GM23338 (cell line): ENCODE measurements at regions not wholly inside any gene's neighbourhood (a gene's known extent, or its start where the extent isn't known, plus 50 kb on each side); places are given as distances from the start of the nearest gene placed in this dataset.

Experiments used
- ATAC-seq: fragments of 200-7000 bp; cut with Tn5 transposase; 3 replicates; pipeline ENCODE4 v1.9.1; 2020
- DNase-seq: peaks from one replicate; pipeline ENCODE4 v3.0.0-alpha.2; 2015; ENCODE audit warnings: low spot score
- H2AFZ ChIP-seq: fragments of 200-600 bp; sonication (generic); 2 replicates; pipeline ENCODE4 v1.8.0; 2016; ENCODE audit warnings: antibody characterized with exemption, mild to moderate bottlenecking, moderate library complexity
- H3F3A ChIP-seq: fragments of 200-600 bp; sonication (generic); replicated peaks from 2 replicates; pipeline ENCODE4 v1.8.0; 2017; ENCODE audit warnings: antibody characterized with exemption, mixed run types, low read depth
- H3K27ac ChIP-seq: fragments of 200-600 bp; sonication (generic); 2 replicates; pipeline ENCODE4 v1.6.1; 2016; ENCODE audit warnings: low read depth
- H3K27me3 ChIP-seq: fragments of 200-600 bp; sonication (generic); 2 replicates; pipeline ENCODE4 v1.8.0; 2016; ENCODE audit warnings: mild to moderate bottlenecking, mixed run types, moderate library complexity; ENCODE audit not compliant: insufficient read depth
- H3K36me3 ChIP-seq: fragments of 200-600 bp; sonication (generic); 2 replicates; pipeline ENCODE4 v1.8.0; 2016; ENCODE audit warnings: mild to moderate bottlenecking; ENCODE audit not compliant: insufficient read depth
- H3K4me1 ChIP-seq: fragments of 200-600 bp; sonication (generic); 2 replicates; pipeline ENCODE4 v1.8.0; 2016; ENCODE audit warnings: mild to moderate bottlenecking, moderate library complexity; ENCODE audit not compliant: insufficient read depth
- H3K4me2 ChIP-seq: fragments of 200-600 bp; sonication (generic); 2 replicates; pipeline ENCODE4 v1.7.1; 2017; ENCODE audit warnings: mixed run types
- H3K4me3 ChIP-seq: fragments of 200-600 bp; sonication (generic); 2 replicates; pipeline ENCODE4 v1.6.1; 2016; ENCODE audit warnings: mixed run types
- H3K79me2 ChIP-seq: fragments of 200-600 bp; sonication (generic); replicated peaks from 2 replicates; pipeline ENCODE4 v1.8.0; 2017; ENCODE audit warnings: mild to moderate bottlenecking; ENCODE audit not compliant: insufficient read depth
- H3K9me2 ChIP-seq: fragments of 200-600 bp; sonication (generic); 2 replicates; pipeline ENCODE4 v1.8.0; 2017; ENCODE audit not compliant: insufficient read depth
- H4K20me1 ChIP-seq: fragments of 200-600 bp; sonication (generic); replicated peaks from 2 replicates; pipeline ENCODE4 v1.8.0; 2017; ENCODE audit warnings: mild to moderate bottlenecking; ENCODE audit not compliant: insufficient read depth
- H3K27ac Mint-ChIP-seq: 2 replicates; pipeline ENCODE4 v1.8.0; 2020; ENCODE audit warnings: inconsistent platforms, mild to moderate bottlenecking, moderate library complexity, mixed read lengths
- H3K27me3 Mint-ChIP-seq: 3 replicates; pipeline ENCODE4 v1.8.0; 2022; ENCODE audit warnings: low read depth, mild to moderate bottlenecking, moderate library complexity, mixed read lengths, inconsistent platforms; ENCODE audit not compliant: insufficient read depth, poor library complexity
- H3K36me3 Mint-ChIP-seq: 3 replicates; pipeline ENCODE4 v1.8.0; 2021; ENCODE audit warnings: low read depth, mild to moderate bottlenecking, inconsistent platforms, moderate library complexity, mixed read lengths
- H3K4me1 Mint-ChIP-seq: 3 replicates; pipeline ENCODE4 v1.8.0; 2020; ENCODE audit warnings: mild to moderate bottlenecking, inconsistent platforms, mixed read lengths
- H3K4me3 Mint-ChIP-seq: 3 replicates; pipeline ENCODE4 v1.8.0; 2021; ENCODE audit warnings: moderate library complexity, mild to moderate bottlenecking, inconsistent platforms, mixed read lengths
- H3K9me3 Mint-ChIP-seq: 3 replicates; pipeline ENCODE4 v1.8.0; 2020; ENCODE audit warnings: moderate library complexity, mild to moderate bottlenecking, inconsistent platforms, mixed read lengths
- CREB1 ChIP-seq: fragments of 250-450 bp; sonication (Bioruptor Pico); IDR thresholded peaks from 2 replicates; pipeline ENCODE4 v1.5.0; 2020; ENCODE audit warnings: low read depth, mild to moderate bottlenecking, moderate library complexity
- ETS1 ChIP-seq: IDR thresholded peaks from 2 replicates; pipeline ENCODE4 v1.6.1; 2016; ENCODE audit warnings: antibody characterized with exemption
- EZH2 ChIP-seq: fragments of 200-600 bp; sonication (generic); IDR thresholded peaks from one replicate; pipeline ENCODE4 v1.8.0; 2017; ENCODE audit warnings: antibody characterized with exemption, mild to moderate bottlenecking, low read depth; ENCODE audit not compliant: unreplicated experiment
- EZH2phosphoT487 ChIP-seq: fragments of 200-600 bp; sonication (generic); IDR thresholded peaks from one replicate; pipeline ENCODE4 v1.8.1; 2018; ENCODE audit warnings: antibody characterized with exemption; ENCODE audit not compliant: unreplicated experiment
- NANOG ChIP-seq: IDR thresholded peaks from 2 replicates; pipeline ENCODE4 v1.6.1; 2016; ENCODE audit warnings: antibody characterized with exemption, borderline replicate concordance
- POLR2AphosphoS5 ChIP-seq: IDR thresholded peaks from 2 replicates; pipeline ENCODE4 v1.6.1; 2016; ENCODE audit warnings: antibody characterized with exemption, low read depth
- STAT1 ChIP-seq: IDR thresholded peaks from one replicate; pipeline ENCODE4 v1.6.1; 2016; ENCODE audit warnings: antibody characterized with exemption; ENCODE audit not compliant: unreplicated experiment
- ZNF331 ChIP-seq: fragments of 250-450 bp; sonication (Bioruptor Pico); IDR thresholded peaks from 2 replicates; pipeline ENCODE4 v1.5.0; 2020; ENCODE audit warnings: low read depth, mild to moderate bottlenecking, moderate library complexity
- TF ChIP-seq, protein P1 (sequence below), 2 experiments: fragments of 200-600 bp in 1 of 2; sonication (generic) in 1 of 2; conservative IDR thresholded peaks; 2 replicates each; pipeline versions ENCODE4 v1.5.1 to v1.6.1; 2016 to 2017; ENCODE audit warnings: antibody characterized with exemption in 2 of 2, low read depth in 2 of 2, mild to moderate bottlenecking in 2 of 2, moderate library complexity in 1 of 2
- TF ChIP-seq, protein P2 (sequence below): fragments of 250-450 bp; sonication (Bioruptor Pico); IDR thresholded peaks from 2 replicates; pipeline ENCODE4 v1.5.0; 2020; ENCODE audit warnings: mild to moderate bottlenecking, moderate library complexity

DNA sequence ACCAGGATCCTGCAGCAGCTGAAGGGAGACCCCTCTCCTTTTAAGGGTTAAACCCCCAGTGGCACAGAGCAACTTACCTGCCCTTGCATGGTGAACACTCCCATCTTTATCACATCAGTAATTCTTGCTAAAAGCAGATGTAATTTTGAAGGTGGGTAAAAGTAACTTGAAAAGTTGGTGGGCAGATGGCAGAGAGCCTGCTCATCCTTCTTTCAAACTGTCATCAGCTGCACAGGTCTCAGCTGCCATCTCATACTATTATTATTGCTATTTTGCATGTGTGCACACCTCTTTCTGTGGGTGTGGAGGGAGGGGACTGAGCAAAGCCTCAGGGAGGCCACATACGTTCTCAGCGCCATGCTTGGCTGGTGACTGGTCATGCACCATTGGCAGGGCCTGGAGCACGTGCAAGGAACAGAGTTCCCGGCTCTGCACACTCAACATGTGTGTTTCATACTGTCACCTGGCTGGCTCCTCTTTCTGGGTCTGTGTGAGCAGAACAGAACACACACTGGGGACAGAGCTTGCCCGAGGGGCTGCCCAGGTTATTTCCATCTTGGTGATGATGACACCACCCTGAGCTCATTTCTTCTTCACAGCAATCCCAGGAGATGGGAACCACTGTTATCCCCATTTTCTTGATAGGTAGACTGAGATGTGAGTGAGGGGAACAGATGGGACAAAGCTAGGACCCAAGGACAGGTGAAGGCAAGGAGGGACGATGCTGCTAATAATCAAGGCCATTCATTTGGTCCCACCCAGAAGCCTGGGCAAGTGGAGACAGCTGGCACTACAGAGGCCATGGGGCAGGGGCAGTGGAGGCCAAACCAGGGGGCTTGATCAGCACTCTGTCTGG lies 95.8 kb upstream of the KLF13 start:
- Mint-ChIP-seq H3K27ac (no peak overlapping the region), H3K36me3 (no peaks in the 10 kb centered on the region; the same call in 2 of the 3 replicates), H3K27me3 (peaks cover 5% of the 10 kb centered on the region), H3K4me1 (no peaks in the 10 kb centered on the region), H3K9me3 (no peaks in the 10 kb centered on the region; the same call in 1 of the 3 replicates), H3K4me3 (no peak overlapping the region)
- no peak overlapping the region for H2AFZ ChIP-seq
- no peaks in the 10 kb centered on the region for H3K79me2 ChIP-seq
- H3K4me1 ChIP-seq: no peaks in the 10 kb centered on the region
- H3K27ac ChIP-seq: no peak overlapping the region
- DNase-seq: no peak
- H3K4me2 ChIP-seq: no peak overlapping the region
- H4K20me1 ChIP-seq: no peaks in the 10 kb centered on the region
- no peaks in the 10 kb centered on the region for H3K27me3 ChIP-seq
- H3K36me3 ChIP-seq: no peaks in the 10 kb centered on the region
- ATAC-seq: no peak
- TF ChIP-seq POLR2AphosphoS5: no peak
- TF ChIP-seq, protein P1, sequence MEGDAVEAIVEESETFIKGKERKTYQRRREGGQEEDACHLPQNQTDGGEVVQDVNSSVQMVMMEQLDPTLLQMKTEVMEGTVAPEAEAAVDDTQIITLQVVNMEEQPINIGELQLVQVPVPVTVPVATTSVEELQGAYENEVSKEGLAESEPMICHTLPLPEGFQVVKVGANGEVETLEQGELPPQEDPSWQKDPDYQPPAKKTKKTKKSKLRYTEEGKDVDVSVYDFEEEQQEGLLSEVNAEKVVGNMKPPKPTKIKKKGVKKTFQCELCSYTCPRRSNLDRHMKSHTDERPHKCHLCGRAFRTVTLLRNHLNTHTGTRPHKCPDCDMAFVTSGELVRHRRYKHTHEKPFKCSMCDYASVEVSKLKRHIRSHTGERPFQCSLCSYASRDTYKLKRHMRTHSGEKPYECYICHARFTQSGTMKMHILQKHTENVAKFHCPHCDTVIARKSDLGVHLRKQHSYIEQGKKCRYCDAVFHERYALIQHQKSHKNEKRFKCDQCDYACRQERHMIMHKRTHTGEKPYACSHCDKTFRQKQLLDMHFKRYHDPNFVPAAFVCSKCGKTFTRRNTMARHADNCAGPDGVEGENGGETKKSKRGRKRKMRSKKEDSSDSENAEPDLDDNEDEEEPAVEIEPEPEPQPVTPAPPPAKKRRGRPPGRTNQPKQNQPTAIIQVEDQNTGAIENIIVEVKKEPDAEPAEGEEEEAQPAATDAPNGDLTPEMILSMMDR (conservative IDR thresholded peaks at IDR 0.05; ENCODE audit: low read depth in 2 of 2): no peak
- TF ChIP-seq EZH2phosphoT487: no peak
- no peak for TF ChIP-seq ZNF331 (CRISPR knock-in tag)
- no peak for TF ChIP-seq EZH2
- no peak for TF ChIP-seq STAT1
- no peak for TF ChIP-seq NANOG
- no peak for TF ChIP-seq ETS1
- TF ChIP-seq CREB1 (CRISPR knock-in tag): no peak
- no peaks in the 10 kb centered on the region for H3F3A ChIP-seq
- no peaks in the 10 kb centered on the region for H3K9me2 ChIP-seq
- H3K4me3 ChIP-seq: no peak overlapping the region

- no peak for ATAC-seq
- H3K27ac Mint-ChIP-seq: no peak overlapping the region
These were observed 91.8 kb upstream of the KLF13 start for GRCh38 chr15:31234815-31235214.

More at GRCh38 chr15:31234815-31235214, 91.8 kb upstream of the KLF13 start:
- Mint-ChIP-seq H3K4me3 (no peak overlapping the region), H3K36me3 (no peaks in the 10 kb centered on the region), H3K27me3 (peaks cover 5% of the 10 kb centered on the region), H3K9me3 (no peaks in the 10 kb centered on the region; the same call in 2 of the 3 replicates), H3K4me1 (no peaks in the 10 kb centered on the region; the same call in 2 of the 3 replicates)
- TF ChIP-seq, protein P2, sequence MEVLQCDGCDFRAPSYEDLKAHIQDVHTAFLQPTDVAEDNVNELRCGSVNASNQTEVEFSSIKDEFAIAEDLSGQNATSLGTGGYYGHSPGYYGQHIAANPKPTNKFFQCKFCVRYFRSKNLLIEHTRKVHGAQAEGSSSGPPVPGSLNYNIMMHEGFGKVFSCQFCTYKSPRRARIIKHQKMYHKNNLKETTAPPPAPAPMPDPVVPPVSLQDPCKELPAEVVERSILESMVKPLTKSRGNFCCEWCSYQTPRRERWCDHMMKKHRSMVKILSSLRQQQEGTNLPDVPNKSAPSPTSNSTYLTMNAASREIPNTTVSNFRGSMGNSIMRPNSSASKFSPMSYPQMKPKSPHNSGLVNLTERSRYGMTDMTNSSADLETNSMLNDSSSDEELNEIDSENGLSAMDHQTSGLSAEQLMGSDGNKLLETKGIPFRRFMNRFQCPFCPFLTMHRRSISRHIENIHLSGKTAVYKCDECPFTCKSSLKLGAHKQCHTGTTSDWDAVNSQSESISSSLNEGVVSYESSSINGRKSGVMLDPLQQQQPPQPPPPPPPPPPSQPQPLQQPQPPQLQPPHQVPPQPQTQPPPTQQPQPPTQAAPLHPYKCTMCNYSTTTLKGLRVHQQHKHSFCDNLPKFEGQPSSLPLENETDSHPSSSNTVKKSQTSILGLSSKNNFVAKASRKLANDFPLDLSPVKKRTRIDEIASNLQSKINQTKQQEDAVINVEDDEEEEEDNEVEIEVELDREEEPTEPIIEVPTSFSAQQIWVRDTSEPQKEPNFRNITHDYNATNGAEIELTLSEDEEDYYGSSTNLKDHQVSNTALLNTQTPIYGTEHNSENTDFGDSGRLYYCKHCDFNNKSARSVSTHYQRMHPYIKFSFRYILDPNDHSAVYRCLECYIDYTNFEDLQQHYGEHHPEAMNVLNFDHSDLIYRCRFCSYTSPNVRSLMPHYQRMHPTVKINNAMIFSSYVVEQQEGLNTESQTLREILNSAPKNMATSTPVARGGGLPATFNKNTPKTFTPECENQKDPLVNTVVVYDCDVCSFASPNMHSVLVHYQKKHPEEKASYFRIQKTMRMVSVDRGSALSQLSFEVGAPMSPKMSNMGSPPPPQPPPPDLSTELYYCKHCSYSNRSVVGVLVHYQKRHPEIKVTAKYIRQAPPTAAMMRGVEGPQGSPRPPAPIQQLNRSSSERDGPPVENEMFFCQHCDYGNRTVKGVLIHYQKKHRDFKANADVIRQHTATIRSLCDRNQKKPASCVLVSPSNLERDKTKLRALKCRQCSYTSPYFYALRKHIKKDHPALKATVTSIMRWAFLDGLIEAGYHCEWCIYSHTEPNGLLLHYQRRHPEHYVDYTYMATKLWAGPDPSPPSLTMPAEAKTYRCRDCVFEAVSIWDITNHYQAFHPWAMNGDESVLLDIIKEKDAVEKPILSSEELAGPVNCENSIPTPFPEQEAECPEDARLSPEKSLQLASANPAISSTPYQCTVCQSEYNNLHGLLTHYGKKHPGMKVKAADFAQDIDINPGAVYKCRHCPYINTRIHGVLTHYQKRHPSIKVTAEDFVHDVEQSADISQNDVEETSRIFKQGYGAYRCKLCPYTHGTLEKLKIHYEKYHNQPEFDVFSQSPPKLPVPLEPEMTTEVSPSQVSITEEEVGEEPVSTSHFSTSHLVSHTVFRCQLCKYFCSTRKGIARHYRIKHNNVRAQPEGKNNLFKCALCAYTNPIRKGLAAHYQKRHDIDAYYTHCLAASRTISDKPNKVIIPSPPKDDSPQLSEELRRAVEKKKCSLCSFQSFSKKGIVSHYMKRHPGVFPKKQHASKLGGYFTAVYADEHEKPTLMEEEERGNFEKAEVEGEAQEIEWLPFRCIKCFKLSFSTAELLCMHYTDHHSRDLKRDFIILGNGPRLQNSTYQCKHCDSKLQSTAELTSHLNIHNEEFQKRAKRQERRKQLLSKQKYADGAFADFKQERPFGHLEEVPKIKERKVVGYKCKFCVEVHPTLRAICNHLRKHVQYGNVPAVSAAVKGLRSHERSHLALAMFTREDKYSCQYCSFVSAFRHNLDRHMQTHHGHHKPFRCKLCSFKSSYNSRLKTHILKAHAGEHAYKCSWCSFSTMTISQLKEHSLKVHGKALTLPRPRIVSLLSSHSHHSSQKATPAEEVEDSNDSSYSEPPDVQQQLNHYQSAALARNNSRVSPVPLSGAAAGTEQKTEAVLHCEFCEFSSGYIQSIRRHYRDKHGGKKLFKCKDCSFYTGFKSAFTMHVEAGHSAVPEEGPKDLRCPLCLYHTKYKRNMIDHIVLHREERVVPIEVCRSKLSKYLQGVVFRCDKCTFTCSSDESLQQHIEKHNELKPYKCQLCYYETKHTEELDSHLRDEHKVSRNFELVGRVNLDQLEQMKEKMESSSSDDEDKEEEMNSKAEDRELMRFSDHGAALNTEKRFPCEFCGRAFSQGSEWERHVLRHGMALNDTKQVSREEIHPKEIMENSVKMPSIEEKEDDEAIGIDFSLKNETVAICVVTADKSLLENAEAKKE (CRISPR knock-in tag): no peak
- no peaks in the 10 kb centered on the region for H4K20me1 ChIP-seq
- no peaks in the 10 kb centered on the region for H3K4me1 ChIP-seq
- H3K4me2 ChIP-seq: no peak overlapping the region
- no peaks in the 10 kb centered on the region for H3K9me2 ChIP-seq
- H3K4me3 ChIP-seq: no peak overlapping the region
- H3K36me3 ChIP-seq: no peaks in the 10 kb centered on the region
- no peaks in the 10 kb centered on the region for H3K79me2 ChIP-seq
- no peak overlapping the region for H2AFZ ChIP-seq
- H3K27ac ChIP-seq: no peak overlapping the region
- H3K27me3 ChIP-seq: no peaks in the 10 kb centered on the region
- H3F3A ChIP-seq: no peaks in the 10 kb centered on the region
- no peak for DNase-seq
